Psoas muscle (tissue), 7 donors: ENCODE measurements at regions not wholly inside any gene's neighbourhood (a gene's known extent, or its start where the extent isn't known, plus 50 kb on each side); places are given as distances from the start of the nearest gene placed in this dataset.

Experiments used
- ATAC-seq, 4 donors: fragments of 200-7000 bp; cut with Tn5 transposase; one replicate each; pipeline ENCODE4 v1.9.1; 2020; ENCODE audit warnings: moderate library complexity in 3 of 4, mild to moderate bottlenecking in 2 of 4
- DNase-seq, 2 donors: peaks; one replicate each; pipeline ENCODE4 v3.0.0-alpha.2; 2020
- H3K27ac ChIP-seq: fragments of 200-600 bp; one replicate; pipeline ENCODE4 v1.8.0; 2022
- H3K27me3 ChIP-seq, 3 donors: fragments of 200-600 bp in 1 of 3; one replicate each; pipeline versions ENCODE4 v1.6.1 to v1.8.0; 2013 to 2022; ENCODE audit warnings: low read length in 2 of 3, mild to moderate bottlenecking in 2 of 3, moderate library complexity in 1 of 3; ENCODE audit not compliant: insufficient read depth in 3 of 3
- H3K36me3 ChIP-seq, 2 donors: fragments of 200-600 bp in 1 of 2; one replicate each; pipeline versions ENCODE4 v1.6.1 to v1.8.0; 2013 to 2022; ENCODE audit warnings: low read depth in 1 of 2, mild to moderate bottlenecking in 1 of 2, moderate library complexity in 1 of 2; ENCODE audit not compliant: insufficient read depth in 1 of 2
- H3K4me1 ChIP-seq: fragments of 200-600 bp; one replicate; pipeline ENCODE4 v1.8.0; 2022
- H3K4me3 ChIP-seq: fragments of 200-600 bp; one replicate; pipeline ENCODE4 v1.8.0; 2022; ENCODE audit warnings: mild to moderate bottlenecking
- H3K9me3 ChIP-seq: fragments of 200-600 bp; one replicate; pipeline ENCODE4 v1.8.0; 2022
- WGBS, 3 donors: extraction: QIAGEN DNeasy Blood & Tissue Kit; methylation state at CpG; one replicate each; pipeline versions ENCODE4 v1.1.6 to v1.1.7; 2013; 5-methylcytosine and 5-hydroxymethylcytosine counted together
- intact Hi-C, 2 donors: fragments of 100-400 bp; cut with DNase I; formaldehyde crosslinking; loops; one replicate each; pipeline versions ENCODE4 v1.11.0 to v1.14.2; 2022
- TF ChIP-seq, protein P1 (sequence below): fragments of 200-600 bp; IDR thresholded peaks from one replicate; pipeline ENCODE4 v1.8.0; 2022; ENCODE audit warnings: antibody characterized with exemption
- donor health status: healthy with polysubstance abuse.
- donor health status: DM: no; HTN: no; CAD: no; lungs with moderate emphysema.
- donor health status: Bipolar disorder and iron deficiency.
- donor health status: healthy.
- donor health status: DM: yes; HTN: yes; CAD: no.
- donor health status: DM: no; HTN: no; CAD: no.
- donor health status: DM: yes; HTN: yes; CAD: no.

- DNase-seq (no peak), ATAC-seq (no peak)
- Histone ChIP-seq H3K4me1 (no peaks in the 10 kb centered on the region), H3K36me3 (no peaks in the 10 kb centered on the region), H3K4me3 (no peak overlapping the region), H3K27me3 (peaks cover 0 to 2% (median 0%) of the 10 kb centered on the region in 3 donors), H3K27ac (no peak overlapping the region), H3K9me3 (no peaks in the 10 kb centered on the region)
- TF ChIP-seq, protein P1, sequence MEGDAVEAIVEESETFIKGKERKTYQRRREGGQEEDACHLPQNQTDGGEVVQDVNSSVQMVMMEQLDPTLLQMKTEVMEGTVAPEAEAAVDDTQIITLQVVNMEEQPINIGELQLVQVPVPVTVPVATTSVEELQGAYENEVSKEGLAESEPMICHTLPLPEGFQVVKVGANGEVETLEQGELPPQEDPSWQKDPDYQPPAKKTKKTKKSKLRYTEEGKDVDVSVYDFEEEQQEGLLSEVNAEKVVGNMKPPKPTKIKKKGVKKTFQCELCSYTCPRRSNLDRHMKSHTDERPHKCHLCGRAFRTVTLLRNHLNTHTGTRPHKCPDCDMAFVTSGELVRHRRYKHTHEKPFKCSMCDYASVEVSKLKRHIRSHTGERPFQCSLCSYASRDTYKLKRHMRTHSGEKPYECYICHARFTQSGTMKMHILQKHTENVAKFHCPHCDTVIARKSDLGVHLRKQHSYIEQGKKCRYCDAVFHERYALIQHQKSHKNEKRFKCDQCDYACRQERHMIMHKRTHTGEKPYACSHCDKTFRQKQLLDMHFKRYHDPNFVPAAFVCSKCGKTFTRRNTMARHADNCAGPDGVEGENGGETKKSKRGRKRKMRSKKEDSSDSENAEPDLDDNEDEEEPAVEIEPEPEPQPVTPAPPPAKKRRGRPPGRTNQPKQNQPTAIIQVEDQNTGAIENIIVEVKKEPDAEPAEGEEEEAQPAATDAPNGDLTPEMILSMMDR = no peak
- WGBS, 3 donors = 53 to 58% (median 58%) methylated on average over 2 of the region's 2 CpGs
- intact Hi-C loops = no loop called here
These were observed 422.1 kb upstream of the TNC start for GRCh38 chr9:115540091-115540490.

DNA sequence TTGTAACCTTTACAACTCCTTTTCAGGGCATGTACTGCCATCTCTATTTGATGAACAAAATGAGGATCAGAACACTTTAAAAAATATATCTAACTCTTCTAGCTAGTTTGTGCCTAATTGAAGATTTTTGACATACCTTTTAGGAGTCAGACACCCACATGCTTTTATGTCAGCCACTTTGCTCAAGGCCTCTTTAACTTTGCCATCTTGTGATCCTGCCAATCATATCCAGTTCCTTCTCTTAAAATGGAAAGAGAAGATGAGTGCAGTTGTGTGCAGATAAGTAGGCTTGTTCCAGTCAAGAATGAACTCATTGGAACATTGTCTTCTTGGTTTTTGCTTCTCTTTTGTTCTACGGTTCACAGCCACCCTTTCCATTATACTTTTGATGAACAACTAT, 425.6 kb upstream of the TNC start:
- TF ChIP-seq, protein P1 = no peak
- DNase-seq (no peak), ATAC-seq (no peak)
- WGBS, 3 donors = 63 to 83% (median 66%) methylated on average over 1 of the region's 1 CpG
- no peak overlapping the region for H3K27ac ChIP-seq
- intact Hi-C loops = no loop called here
- H3K4me3 ChIP-seq = no peak overlapping the region
- no peaks in the 10 kb centered on the region for H3K36me3 ChIP-seq
- no peaks in the 10 kb centered on the region for H3K9me3 ChIP-seq
- no peaks in the 10 kb centered on the region for H3K27me3 ChIP-seq
- H3K4me1 ChIP-seq = no peaks in the 10 kb centered on the region

GRCh38 chr9:115548609-115549260, 430.8 kb upstream of the TNC start:
- H3K36me3 ChIP-seq = no peaks in the 10 kb centered on the region
- no peak for ATAC-seq
- DNase-seq = no peak
- no peaks in the 10 kb centered on the region for H3K9me3 ChIP-seq
- WGBS, 3 donors = 32 to 64% (median 51%) methylated on average over 2 of the region's 2 CpGs
- TF ChIP-seq, protein P1 = no peak
- peaks cover 0 to 3% (median 0%) of the 10 kb centered on the region in 3 donors for H3K27me3 ChIP-seq
- no peak overlapping the region for H3K4me3 ChIP-seq
- no peaks in the 10 kb centered on the region for H3K4me1 ChIP-seq
- H3K27ac ChIP-seq = no peak overlapping the region
- intact Hi-C loops = no loop called here

DNA sequence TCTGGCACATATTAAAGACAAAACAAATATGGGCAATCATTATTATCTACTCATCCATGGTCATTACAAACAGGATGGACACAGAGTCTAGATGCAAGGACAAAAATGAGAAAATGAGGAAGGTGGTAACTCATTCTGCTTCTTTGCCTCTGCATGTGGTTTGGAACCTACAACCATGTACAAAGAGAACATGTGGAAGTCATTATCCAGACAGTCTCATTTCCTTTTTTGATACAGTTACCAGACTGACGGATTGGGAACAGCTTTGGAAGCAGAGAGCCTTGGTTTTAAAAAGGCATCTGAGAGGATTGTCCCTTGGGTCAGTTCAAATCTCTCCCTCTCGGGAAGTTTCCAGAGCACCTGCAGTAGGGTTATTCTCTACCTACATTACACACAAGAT, 433.4 kb upstream of the TNC start:
- no peaks in the 10 kb centered on the region for H3K4me1 ChIP-seq
- intact Hi-C loops = no loop called here
- no peak overlapping the region for H3K4me3 ChIP-seq
- peaks cover 0 to 3% (median 0%) of the 10 kb centered on the region in 3 donors for H3K27me3 ChIP-seq
- WGBS, 3 donors = 14 to 50% (median 23%) methylated on average over 2 of the region's 2 CpGs
- ATAC-seq = no peak
- no peak for DNase-seq
- no peak overlapping the region for H3K27ac ChIP-seq
- TF ChIP-seq, protein P1 = no peak
- H3K36me3 ChIP-seq = no peaks in the 10 kb centered on the region
- H3K9me3 ChIP-seq = no peaks in the 10 kb centered on the region
